DOHH2 (cell line): ENCODE measurements at regions not wholly inside any gene's neighbourhood (a gene's known extent, or its start where the extent isn't known, plus 50 kb on each side); places are given as distances from the start of the nearest gene placed in this dataset.
"Not testable (repeated sequence)": the region's sequence is repeated elsewhere in the genome, so short reads cannot be mapped to it uniquely, and the experiment has no call there.

Source experiments
- H3F3A ChIP-seq: fragments of 200-600 bp; sonication (generic), shearing (Covaris generic); 2 replicates; pipeline ENCODE4 v1.6.0; 2016; ENCODE audit warnings: antibody characterized with exemption, mild to moderate bottlenecking; ENCODE audit not compliant: control insufficient read depth, insufficient read depth
- H3K27ac ChIP-seq: fragments of 200-600 bp; sonication (generic); 2 replicates; pipeline ENCODE4 v1.5.1; 2014; ENCODE audit warnings: low read depth, mild to moderate bottlenecking, low read length, moderate library complexity
- H3K27me3 ChIP-seq: fragments of 200-600 bp; sonication (generic); 2 replicates; pipeline ENCODE4 v1.6.1; 2014; ENCODE audit warnings: mild to moderate bottlenecking, low read length, mixed read lengths; ENCODE audit not compliant: control insufficient read depth
- H3K36me3 ChIP-seq: fragments of 200-600 bp; sonication (generic); 2 replicates; pipeline ENCODE4 v1.6.1; 2014; ENCODE audit warnings: mild to moderate bottlenecking, low read length, moderate library complexity, mixed read lengths; ENCODE audit not compliant: control insufficient read depth
- H3K4me1 ChIP-seq: fragments of 200-600 bp; sonication (generic); 2 replicates; pipeline ENCODE4 v1.6.1; 2014; ENCODE audit warnings: mild to moderate bottlenecking, low read length, mixed read lengths; ENCODE audit not compliant: control insufficient read depth
- H3K4me2 ChIP-seq: fragments of 200-600 bp; sonication (generic); 2 replicates; pipeline ENCODE4 v1.6.0; 2014; ENCODE audit warnings: mild to moderate bottlenecking, low read length, moderate library complexity
- H3K4me3 ChIP-seq: fragments of 200-600 bp; sonication (generic); 2 replicates; pipeline ENCODE4 v1.5.1; 2014; ENCODE audit warnings: mild to moderate bottlenecking, low read length, mixed read lengths
- H3K79me2 ChIP-seq: fragments of 200-600 bp; sonication (generic); 2 replicates; pipeline ENCODE4 v1.6.1; 2014; ENCODE audit warnings: mild to moderate bottlenecking, low read length, mixed read lengths; ENCODE audit not compliant: control insufficient read depth
- H3K9me2 ChIP-seq: fragments of 200-600 bp; sonication (generic); replicated peaks from 2 replicates; pipeline ENCODE4 v1.6.1; 2014; ENCODE audit warnings: mild to moderate bottlenecking, low read length, mixed read lengths; ENCODE audit not compliant: control insufficient read depth
- H3K9me3 ChIP-seq: fragments of 200-600 bp; sonication (generic); 2 replicates; pipeline ENCODE4 v1.6.1; 2014; ENCODE audit warnings: antibody characterized with exemption, low read length, mixed read lengths; ENCODE audit not compliant: control insufficient read depth, insufficient read depth
- H4K20me1 ChIP-seq: fragments of 200-600 bp; sonication (generic); 2 replicates; pipeline ENCODE4 v1.6.0; 2014; ENCODE audit warnings: low read depth, mild to moderate bottlenecking, antibody characterized with exemption, low read length, moderate library complexity; ENCODE audit not compliant: control insufficient read depth, insufficient read depth
- CTCF ChIP-seq: fragments of 200-600 bp; sonication (generic); IDR thresholded peaks from one replicate; pipeline ENCODE4 v1.5.1; 2014; ENCODE audit warnings: antibody characterized with exemption, mild to moderate bottlenecking, low read depth, low read length; ENCODE audit not compliant: poor library complexity, severe bottlenecking
- EZH2phosphoT487 ChIP-seq: fragments of 200-600 bp; sonication (generic); IDR thresholded peaks from 2 replicates; pipeline ENCODE4 v1.6.1; 2017; ENCODE audit warnings: borderline replicate concordance, mild to moderate bottlenecking, antibody characterized with exemption, low read length, moderate library complexity, mixed read lengths

GRCh38 chr15:93759629-93760028 lies 471.7 kb upstream of the MCTP2 start:
- Histone ChIP-seq H3K27ac (no peak overlapping the region), H3K4me1 (no peaks in the 10 kb centered on the region), H3K9me3 (no peaks in the 10 kb centered on the region), H3K9me2 (no peaks in the 10 kb centered on the region), H3F3A (no peaks in the 10 kb centered on the region), H3K36me3 (no peaks in the 10 kb centered on the region), H3K4me2 (no peak overlapping the region), H3K27me3 (no peaks in the 10 kb centered on the region), H4K20me1 (no peaks in the 10 kb centered on the region; the same call in 1 of the 2 replicates), H3K4me3 (no peak overlapping the region), H3K79me2 (no peaks in the 10 kb centered on the region)
- TF ChIP-seq EZH2phosphoT487 (no peak), CTCF (no peak)

GRCh38 chr15:93758824-93759223 lies 472.5 kb upstream of the MCTP2 start:
- Histone ChIP-seq H4K20me1 (no peaks in the 10 kb centered on the region; the same call in 1 of the 2 replicates), H3F3A (no peaks in the 10 kb centered on the region), H3K79me2 (no peaks in the 10 kb centered on the region), H3K9me2 (no peaks in the 10 kb centered on the region), H3K27me3 (no peaks in the 10 kb centered on the region), H3K4me1 (no peaks in the 10 kb centered on the region), H3K4me3 (no peak overlapping the region), H3K27ac (no peak overlapping the region), H3K9me3 (no peaks in the 10 kb centered on the region), H3K36me3 (no peaks in the 10 kb centered on the region), H3K4me2 (no peak overlapping the region)
- TF ChIP-seq EZH2phosphoT487 (no peak), CTCF (no peak)

GRCh38 chr15:93748710-93749109 lies 482.7 kb upstream of the MCTP2 start:
- H3K27me3 ChIP-seq = no peaks in the 10 kb centered on the region
- H3K9me2 ChIP-seq = no peaks in the 10 kb centered on the region
- H3K9me3 ChIP-seq = no peaks in the 10 kb centered on the region
- no peaks in the 10 kb centered on the region for H4K20me1 ChIP-seq
- H3K4me2 ChIP-seq = no peak overlapping the region
- no peaks in the 10 kb centered on the region for H3K36me3 ChIP-seq
- TF ChIP-seq CTCF = no peak
- no peak for TF ChIP-seq EZH2phosphoT487
- no peak overlapping the region for H3K27ac ChIP-seq
- H3K79me2 ChIP-seq = no peaks in the 10 kb centered on the region
- no peaks in the 10 kb centered on the region for H3K4me1 ChIP-seq
- H3K4me3 ChIP-seq = no peak overlapping the region
- no peaks in the 10 kb centered on the region for H3F3A ChIP-seq

GRCh38 chr15:93734976-93735375 lies 496.4 kb upstream of the MCTP2 start:
- not testable (repeated sequence) for H3K27ac ChIP-seq, H4K20me1 ChIP-seq, H3K4me1 ChIP-seq, H3F3A ChIP-seq, H3K9me2 ChIP-seq, H3K36me3 ChIP-seq, H3K4me2 ChIP-seq, H3K79me2 ChIP-seq, H3K27me3 ChIP-seq, H3K9me3 ChIP-seq, H3K4me3 ChIP-seq
